ENCODE measurements at regions not wholly inside any gene's neighbourhood (a gene's known extent, or its start where the extent isn't known, plus 50 kb on each side); places are given as distances from the start of the nearest gene placed in this dataset.

GRCh38 chr22:22407061-22407460, 101.5 kb downstream of the ZNF280B start:
- H4K8ac ChIP-seq (ENCODE audit: low read depth in 2 of 2, low read length in 2 of 2), result no peak overlapping the region
- ChIA-PET POLR2A (ENCODE audit: unreplicated experiment) (no interaction called here), CTCF (no interaction called here)
- H3K23ac ChIP-seq (ENCODE audit: low read depth, low read length), result no peak overlapping the region
- in situ Hi-C loops (cut with MboI; ENCODE audit: low sequenced_read_pairs) (no loop called here), dilution Hi-C loops (cut with HindIII; ENCODE audit: low sequenced_read_pairs, unreplicated experiment) (no loop called here), intact Hi-C loops (cut with micrococcal nuclease) (no loop called here)
- no peak overlapping the region for H2AK9ac ChIP-seq (replicated peaks; ENCODE audit: low read depth, low read length, poor library complexity)
- no peaks in the 10 kb centered on the region for H3K9me3 ChIP-seq (ENCODE audit: control insufficient read depth, insufficient read depth, low read length)
- H3K9ac ChIP-seq (ENCODE audit: low read depth, low read length), result no peak overlapping the region
- H2BK20ac ChIP-seq (ENCODE audit: low read depth, low read length), result no peak overlapping the region
- TF ChIP-seq, protein P1, sequence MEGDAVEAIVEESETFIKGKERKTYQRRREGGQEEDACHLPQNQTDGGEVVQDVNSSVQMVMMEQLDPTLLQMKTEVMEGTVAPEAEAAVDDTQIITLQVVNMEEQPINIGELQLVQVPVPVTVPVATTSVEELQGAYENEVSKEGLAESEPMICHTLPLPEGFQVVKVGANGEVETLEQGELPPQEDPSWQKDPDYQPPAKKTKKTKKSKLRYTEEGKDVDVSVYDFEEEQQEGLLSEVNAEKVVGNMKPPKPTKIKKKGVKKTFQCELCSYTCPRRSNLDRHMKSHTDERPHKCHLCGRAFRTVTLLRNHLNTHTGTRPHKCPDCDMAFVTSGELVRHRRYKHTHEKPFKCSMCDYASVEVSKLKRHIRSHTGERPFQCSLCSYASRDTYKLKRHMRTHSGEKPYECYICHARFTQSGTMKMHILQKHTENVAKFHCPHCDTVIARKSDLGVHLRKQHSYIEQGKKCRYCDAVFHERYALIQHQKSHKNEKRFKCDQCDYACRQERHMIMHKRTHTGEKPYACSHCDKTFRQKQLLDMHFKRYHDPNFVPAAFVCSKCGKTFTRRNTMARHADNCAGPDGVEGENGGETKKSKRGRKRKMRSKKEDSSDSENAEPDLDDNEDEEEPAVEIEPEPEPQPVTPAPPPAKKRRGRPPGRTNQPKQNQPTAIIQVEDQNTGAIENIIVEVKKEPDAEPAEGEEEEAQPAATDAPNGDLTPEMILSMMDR (conservative IDR thresholded peaks at IDR 0.05; ENCODE audit: low read depth, low read length), result no peak
- TF ChIP-seq MAFK (IDR thresholded peaks at IDR 0.05; ENCODE audit: low read depth, low read length) (no peak), RFX5 (IDR thresholded peaks at IDR 0.05; ENCODE audit: low read depth, low read length) (no peak), POLR2A (IDR thresholded peaks at IDR 0.05; ENCODE audit: low read depth, low read length) (no peak), FOS (IDR thresholded peaks at IDR 0.05; ENCODE audit: low read depth, low read length) (no peak), RCOR1 (IDR thresholded peaks at IDR 0.05; ENCODE audit: insufficient replicate concordance, low read length) (no peak), MXI1 (IDR thresholded peaks at IDR 0.05; ENCODE audit: borderline replicate concordance, low read depth, low read length) (no peak)
- no TSS peak for BruUV-seq (replicated peaks)
- no peak overlapping the region for H2AK5ac ChIP-seq (ENCODE audit: low read depth, low read length)
- H3K14ac ChIP-seq (replicated peaks; ENCODE audit: low read depth, low read length), result no peak overlapping the region
- H2AFZ ChIP-seq (replicated peaks; ENCODE audit: low read length, poor library complexity), result no peak overlapping the region
- H3K4me1 ChIP-seq (ENCODE audit: control insufficient read depth, insufficient read depth, low read length), result no peaks in the 10 kb centered on the region
- H4K5ac ChIP-seq (ENCODE audit: low read depth, low read length), result no peak overlapping the region
- WGBS, 2 experiments (ENCODE audit: extremely low coverage in 2 of 2, insufficient read length in 1 of 2), result 70% methylated on average over 3 of the region's 5 CpGs; no CpG with 5 or more reads in 1 of the 2 experiments
- DNase-seq, result no peak
- ATAC-seq (ENCODE audit: low read depth), result no peak
- no peak overlapping the region for H2BK15ac ChIP-seq (ENCODE audit: low read depth, low read length)
- H3K4me2 ChIP-seq (ENCODE audit: low read depth, low read length), result no peak overlapping the region
- H3K27ac ChIP-seq (ENCODE audit: insufficient read depth, low read length), result no peak overlapping the region
- no peak overlapping the region for H3K18ac ChIP-seq (ENCODE audit: low read depth, low read length)
- no peak overlapping the region for H2BK120ac ChIP-seq (ENCODE audit: low read depth, low read length)
- no peak overlapping the region for H2BK5ac ChIP-seq (ENCODE audit: low read depth, low read length, poor library complexity, severe bottlenecking)
- H3K79me1 ChIP-seq (ENCODE audit: low read depth in 1 of 2, low read length in 2 of 2), result no peaks in the 10 kb centered on the region
- no peak overlapping the region for H3K56ac ChIP-seq (ENCODE audit: extremely low read depth, insufficient read depth, low read length)
- H3K4ac ChIP-seq (ENCODE audit: low read depth, low read length), result no peak overlapping the region
- H3K4me3 ChIP-seq (ENCODE audit: insufficient read depth, low read depth, low read length), result no peak overlapping the region
- no peaks in the 10 kb centered on the region for H3K9me1 ChIP-seq (ENCODE audit: insufficient read depth, low read length)
- no peak overlapping the region for H4K91ac ChIP-seq (ENCODE audit: insufficient read depth, low read depth, low read length)
- no peaks in the 10 kb centered on the region for H4K20me1 ChIP-seq (ENCODE audit: insufficient read depth, low read length)
- H3K36me3 ChIP-seq (ENCODE audit: control insufficient read depth, insufficient read depth, low read length), result no peaks in the 10 kb centered on the region
- peaks cover 10% of the 10 kb centered on the region for H3K27me3 ChIP-seq (ENCODE audit: control insufficient read depth, insufficient read depth, low read length)

Data from IMR-90 (cell line).